NCI-H345 treated with DMSO at 0.1 percent for 48 hours (cell line): ENCODE measurements at regions not wholly inside any gene's neighbourhood (a gene's known extent, or its start where the extent isn't known, plus 50 kb on each side); places are given as distances from the start of the nearest gene placed in this dataset.

Source experiments
- DNase-seq: peaks from one replicate; lab custom pipeline; 2025; ENCODE audit not compliant: unreplicated experiment; lab: John Stamatoyannopoulos, UW

GRCh38 chr22:47738472-47739013 is 976.1 kb downstream of the TBC1D22A start:
- DNase-seq = no peak

GRCh38 chr22:47736186-47737034 is 974.0 kb downstream of the TBC1D22A start:
- DNase-seq = no peak

DNA sequence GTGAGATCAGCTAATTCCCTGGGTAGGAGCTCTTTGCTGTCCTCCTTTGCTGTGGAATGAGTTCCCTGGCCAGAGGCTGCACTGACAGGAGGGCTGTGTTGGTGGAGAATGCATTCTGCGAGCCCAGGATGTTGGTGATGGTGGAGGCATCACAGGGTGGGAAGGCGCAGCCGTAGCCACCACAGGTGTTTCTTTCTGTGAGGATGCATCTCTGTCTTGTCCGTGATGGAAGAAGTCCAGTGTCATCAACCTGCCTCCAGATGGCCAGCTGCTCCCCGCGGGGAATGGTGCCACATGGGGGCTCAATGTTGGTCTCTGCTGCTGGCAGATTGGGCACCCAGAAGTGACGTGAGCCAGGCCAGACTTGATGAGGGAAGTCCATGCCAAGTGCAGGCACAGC is 972.1 kb downstream of the TBC1D22A start:
- DNase-seq = no peak

GRCh38 chr22:47727641-47728040 is 965.2 kb downstream of the TBC1D22A start:
- DNase-seq = no peak

DNA sequence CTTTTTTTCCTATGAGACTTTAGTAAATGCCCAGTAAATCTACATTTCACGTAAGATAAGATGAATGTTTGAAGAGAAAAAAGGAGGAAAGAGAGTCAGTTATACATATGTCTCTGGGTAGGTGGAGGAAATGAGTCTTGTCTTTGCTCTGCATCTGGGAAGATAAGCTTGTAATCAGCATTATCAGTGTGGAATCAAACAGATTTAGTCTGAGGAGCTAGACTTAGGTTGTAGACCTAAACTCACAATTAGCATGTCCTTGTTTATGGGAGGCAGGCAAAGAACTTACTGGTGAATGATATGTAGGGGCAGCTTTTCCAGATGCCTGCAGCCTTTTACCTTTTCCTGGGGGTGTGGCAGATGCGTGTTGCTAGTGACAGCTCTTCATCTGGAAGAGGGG is 962.3 kb downstream of the TBC1D22A start:
- no peak for DNase-seq

DNA sequence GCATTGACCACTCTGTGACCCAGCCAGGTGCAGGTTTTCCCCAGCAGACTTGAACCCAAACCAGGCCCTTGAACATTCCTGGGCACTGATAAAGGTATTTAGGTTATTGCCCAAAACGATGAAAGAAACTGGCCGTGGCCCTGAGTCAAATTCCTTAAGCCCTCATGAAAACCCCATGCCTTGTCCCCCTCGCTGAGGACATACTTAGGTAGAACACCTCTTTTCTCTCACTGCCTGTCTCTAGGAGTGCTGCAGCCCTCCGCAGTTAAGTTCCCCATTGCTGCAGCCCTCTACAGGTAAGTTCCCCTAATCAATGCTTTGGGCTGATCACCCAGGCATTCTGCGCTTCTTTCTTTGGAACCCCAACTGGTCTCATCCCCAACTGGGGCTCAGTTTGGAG is 961.6 kb downstream of the TBC1D22A start:
- no peak for DNase-seq

DNA sequence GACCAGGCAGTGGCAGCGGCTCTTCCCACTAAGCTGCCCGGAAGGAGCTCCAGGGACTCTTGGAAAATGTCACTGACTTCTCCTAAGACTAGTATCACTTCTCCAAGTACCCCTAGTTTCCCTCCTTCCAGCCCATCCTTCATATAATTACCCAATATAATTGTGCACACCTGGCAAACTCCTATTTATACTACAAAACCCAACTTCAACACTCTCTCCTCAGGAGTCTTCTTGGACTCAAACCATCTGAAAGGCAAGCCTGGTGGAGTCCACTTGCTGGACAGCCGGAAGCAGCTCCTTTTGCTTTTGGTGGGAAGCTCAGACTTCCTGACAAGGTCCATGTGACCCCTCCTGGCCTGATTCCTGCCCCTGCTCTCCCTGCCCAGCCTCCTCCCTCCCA is 955.9 kb downstream of the TBC1D22A start:
- no peak for DNase-seq

DNA sequence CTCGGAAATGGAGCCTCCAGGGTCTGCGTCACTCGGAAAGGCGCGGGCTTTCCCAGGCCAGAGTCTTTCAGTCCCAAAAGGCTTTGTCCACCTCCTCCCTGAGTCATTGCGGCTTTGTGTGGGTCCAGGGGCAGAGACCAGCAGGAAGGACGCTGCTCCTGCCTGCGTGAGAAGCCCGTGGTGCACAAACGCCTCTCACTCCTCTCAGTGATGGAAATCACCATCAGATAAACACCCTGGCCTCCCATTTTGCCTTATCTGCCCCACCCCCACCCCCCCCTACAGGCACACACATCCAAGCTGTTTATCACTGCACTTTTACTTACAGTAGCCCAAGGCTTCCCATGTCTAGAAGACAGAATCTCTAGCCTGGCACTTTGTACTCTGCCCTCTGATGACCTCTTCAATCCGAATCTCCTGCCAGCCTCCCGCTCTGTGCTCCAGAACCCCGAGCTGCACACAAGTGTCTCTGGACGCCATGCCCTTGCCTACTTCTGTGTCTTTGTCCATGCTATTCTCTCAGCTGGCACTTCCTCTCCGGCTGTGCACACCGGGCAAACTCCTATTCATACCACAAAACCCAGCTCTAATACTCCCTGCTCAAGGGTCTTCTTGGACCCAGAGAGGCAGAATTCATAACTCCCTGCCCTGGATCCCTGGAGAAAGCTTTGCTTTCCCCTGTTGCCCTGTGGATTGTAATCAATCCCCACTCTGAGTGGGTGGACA is 954.6 kb downstream of the TBC1D22A start:
- DNase-seq = no peak

- DNase-seq = no peak
Measured at GRCh38 chr22:47715866-47716578, 953.6 kb downstream of the TBC1D22A start.

DNA sequence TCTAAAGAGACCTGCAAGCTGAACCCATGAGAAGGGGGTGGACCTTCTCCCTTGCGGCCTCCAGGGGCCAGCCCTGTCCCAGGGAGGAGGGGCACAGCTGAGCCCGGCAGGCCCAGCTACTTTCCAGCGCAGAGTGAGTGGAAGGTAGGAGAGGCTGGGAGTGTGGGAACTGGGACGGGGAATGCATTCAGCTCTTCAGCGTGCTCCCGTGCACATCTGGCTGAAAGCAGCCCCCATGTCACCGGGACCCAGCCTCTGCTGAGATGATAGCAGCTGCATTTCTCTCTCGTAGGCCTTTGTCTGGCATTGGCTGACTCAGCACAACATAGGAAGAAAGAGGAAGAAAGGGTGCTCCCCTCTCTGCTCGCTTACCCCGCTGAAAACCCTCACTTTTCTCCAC is 951.5 kb downstream of the TBC1D22A start:
- no peak for DNase-seq

DNA sequence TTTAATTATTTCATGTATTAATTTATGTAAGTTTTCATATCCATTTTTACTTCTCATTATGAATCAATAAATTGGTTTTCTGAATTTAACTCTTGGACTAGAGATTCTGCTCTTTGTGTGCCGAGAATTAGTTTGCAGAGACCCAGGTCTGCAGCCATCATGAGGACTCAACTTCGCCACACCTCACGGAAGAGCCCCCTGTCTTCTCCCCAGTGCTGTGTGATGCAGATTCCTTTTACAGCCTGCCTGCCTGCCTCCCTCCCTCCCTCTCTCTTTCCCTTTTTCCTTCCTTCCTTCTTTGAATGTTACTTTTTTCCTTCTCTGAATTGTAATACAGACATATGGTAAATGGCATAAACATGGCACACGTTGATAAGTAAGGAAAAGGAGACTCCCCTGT is 947.7 kb downstream of the TBC1D22A start:
- no peak for DNase-seq

GRCh38 chr22:47705350-47705749 is 942.9 kb downstream of the TBC1D22A start:
- no peak for DNase-seq

DNA sequence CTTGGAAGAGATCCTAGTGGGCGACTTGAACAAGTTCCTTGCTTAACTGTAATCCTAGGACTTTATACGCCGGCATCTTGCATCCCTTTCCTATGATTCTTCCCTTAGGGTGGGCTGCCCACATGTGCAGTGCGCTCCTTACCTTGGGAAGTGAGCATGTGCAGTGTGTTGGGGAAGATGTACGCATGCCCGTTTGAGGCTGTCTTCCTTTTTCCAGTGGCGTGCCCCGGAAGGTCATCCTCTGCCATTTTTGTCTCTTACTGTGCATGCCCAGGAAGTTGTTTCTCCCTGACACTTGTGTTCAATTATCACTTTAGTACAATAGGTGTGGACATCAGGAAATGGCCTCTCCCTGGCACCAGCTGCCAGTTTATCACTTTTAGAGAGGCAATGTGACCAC is 936.5 kb downstream of the TBC1D22A start:
- no peak for DNase-seq

- no peak for DNase-seq
Measured at GRCh38 chr22:47697861-47698260, 935.4 kb downstream of the TBC1D22A start.

GRCh38 chr22:47696776-47697175 is 934.3 kb downstream of the TBC1D22A start:
- DNase-seq = no peak

DNA sequence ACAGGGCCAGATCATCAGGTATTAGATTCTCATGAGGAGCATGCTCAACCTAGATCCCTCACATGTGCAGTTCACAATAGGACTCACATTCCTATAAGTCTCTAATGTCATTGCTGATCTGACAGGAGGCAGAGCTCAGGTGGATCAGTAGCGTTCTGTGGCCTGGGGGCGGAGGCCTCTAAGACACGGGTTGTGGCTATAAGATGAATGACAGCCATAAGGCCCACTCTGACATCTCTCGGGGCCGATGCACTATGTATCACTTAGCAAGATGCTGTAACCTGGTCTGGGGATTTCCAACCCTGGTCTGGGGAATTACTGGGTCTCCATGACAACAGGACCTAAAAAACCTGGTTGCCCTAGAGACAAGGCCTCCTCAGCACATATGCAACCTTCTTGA is 932.7 kb downstream of the TBC1D22A start:
- no peak for DNase-seq

- no peak for DNase-seq
Measured at GRCh38 chr22:47694536-47695130, 932.2 kb downstream of the TBC1D22A start.

- DNase-seq = no peak
Measured at GRCh38 chr22:47693606-47694005, 931.2 kb downstream of the TBC1D22A start.

DNA sequence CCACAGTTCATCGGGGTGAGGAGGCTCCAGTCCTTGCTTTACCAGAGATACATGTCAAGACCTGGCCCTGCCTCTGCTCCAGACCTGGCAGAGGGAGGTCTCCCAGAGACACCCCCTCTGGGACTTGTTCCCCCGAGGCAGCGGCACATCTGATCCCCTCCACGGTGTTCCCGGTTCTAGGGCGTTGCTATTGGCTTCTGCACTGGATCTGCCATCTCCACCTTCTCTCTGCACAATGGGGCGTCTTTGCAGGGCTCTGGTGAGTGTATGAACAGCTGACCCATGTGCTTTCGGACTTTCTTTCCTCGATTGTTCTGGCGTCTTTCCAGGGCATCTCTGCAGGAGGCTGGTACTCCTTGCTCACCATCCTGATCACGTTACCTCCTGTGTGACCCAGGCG is 930.4 kb downstream of the TBC1D22A start:
- DNase-seq = no peak

GRCh38 chr22:47691152-47691895 is 928.9 kb downstream of the TBC1D22A start:
- no peak for DNase-seq
